GF-D8 (cell line): ENCODE measurements at regions not wholly inside any gene's neighbourhood (a gene's known extent, or its start where the extent isn't known, plus 50 kb on each side); places are given as distances from the start of the nearest gene placed in this dataset.

Experiments used
- DNase-seq: peaks from one replicate; lab custom pipeline; 2025; lab: John Stamatoyannopoulos, UW

DNA sequence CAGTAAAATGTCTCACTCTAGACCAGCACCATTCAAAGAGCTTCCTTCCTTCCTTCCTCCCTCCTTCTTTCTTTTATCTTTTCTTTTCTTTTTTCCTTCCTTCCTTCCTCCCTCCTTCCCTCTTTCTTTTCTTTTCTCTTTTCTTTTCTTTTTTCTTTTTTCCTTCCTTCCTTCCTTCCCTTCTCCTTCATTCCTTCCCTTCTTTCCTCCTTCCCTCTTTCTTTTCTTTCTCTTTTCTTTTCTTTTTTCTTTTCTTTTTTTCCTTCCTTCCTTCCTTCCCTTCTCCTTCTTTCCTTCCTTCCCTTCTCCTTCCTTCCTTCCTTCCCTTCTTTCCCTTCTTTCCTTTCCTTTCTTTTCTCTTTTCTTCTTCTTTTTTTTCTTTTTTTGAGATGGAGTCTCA is 985.1 kb downstream of the DSC3 start:
- DNase-seq = no peak

- no peak for DNase-seq
Observed at GRCh38 chr18:30056528-30056927, 986.0 kb downstream of the DSC3 start.

DNA sequence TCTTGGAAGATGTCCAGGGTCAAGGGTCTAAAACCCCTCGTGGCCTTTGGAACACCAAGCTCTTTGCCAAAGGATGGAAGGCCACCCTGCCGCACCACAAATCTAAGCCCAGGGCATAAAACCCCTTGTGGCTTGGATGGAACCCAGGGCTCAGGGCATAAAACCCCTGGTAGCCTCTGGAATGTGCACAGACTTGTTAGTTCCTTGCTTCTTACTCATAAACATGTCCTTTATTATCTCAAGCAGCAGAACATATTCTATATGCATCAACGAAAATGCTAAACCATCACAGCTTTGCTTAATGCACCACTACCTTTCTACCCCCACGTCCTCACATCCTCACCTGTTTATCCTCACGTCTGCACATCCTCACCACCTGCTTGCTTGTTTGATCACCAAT is 998.0 kb downstream of the DSC3 start:
- no peak for DNase-seq

DNA sequence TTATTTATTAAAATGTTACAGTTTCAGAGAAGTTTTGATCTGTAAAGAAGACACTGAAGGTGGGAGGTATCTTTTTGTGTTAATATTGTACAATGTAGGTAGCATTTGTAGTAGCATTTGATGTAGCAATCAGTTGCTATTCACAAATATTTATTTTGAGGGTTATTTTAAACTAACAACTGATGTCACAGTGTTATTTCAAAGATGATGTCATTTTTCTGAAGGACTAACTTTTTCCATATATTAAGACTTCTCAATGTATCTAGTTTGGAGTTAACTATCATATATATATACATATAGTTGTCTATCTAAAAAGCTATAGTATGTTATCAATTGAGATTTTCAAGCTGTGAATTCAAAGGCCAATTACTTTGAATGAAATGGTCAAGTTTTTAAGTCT is 1003.3 kb downstream of the DSC3 start:
- no peak for DNase-seq

GRCh38 chr18:30034818-30035217 is 1007.7 kb downstream of the DSC3 start:
- DNase-seq = no peak

DNA sequence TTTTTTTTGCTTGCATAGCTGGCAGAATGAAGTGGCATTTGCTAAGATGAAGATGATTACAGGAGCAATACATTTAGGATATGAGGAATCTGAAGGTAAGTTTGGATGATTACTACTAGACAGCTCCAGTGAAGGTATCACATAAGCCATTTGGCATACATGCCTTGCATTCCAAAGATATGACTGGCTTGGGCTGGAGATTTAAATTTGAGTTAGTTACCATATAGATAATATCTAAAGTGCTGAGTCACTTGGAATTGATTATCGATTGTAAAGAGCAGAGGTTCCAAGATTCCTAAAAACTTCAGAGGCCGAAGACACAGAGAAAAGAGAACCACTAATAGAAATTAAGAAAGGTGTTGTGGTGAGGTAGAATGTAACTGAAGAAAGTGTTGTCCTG is 1026.4 kb downstream of the DSC3 start:
- no peak for DNase-seq

- DNase-seq = no peak
Observed at GRCh38 chr18:30004965-30005364, 1037.6 kb downstream of the DSC3 start.

GRCh38 chr18:29982218-29982617 is 1060.3 kb downstream of the DSC3 start:
- no peak for DNase-seq

- no peak for DNase-seq
Observed at GRCh38 chr18:29979881-29980280, 1062.7 kb downstream of the DSC3 start.

DNA sequence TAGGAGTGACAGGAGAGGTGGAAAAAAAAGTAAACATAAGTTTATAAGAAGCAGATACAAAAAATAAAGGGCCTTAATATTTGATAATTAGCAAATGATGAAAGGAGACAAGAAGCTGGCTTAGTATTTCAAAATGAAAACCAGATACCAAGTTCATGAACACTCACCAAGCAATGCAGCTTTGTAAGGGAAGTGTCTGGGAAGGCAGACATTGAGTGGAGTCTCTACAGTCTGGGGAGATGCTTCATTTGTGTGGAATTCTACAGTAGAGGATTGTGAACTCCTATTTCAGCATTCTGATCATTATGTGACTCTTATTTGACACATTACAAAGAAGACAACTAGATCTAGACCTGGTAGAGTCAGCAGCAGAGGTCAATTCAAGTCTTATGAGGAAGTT is 1072.7 kb downstream of the DSC3 start:
- DNase-seq = no peak

- no peak for DNase-seq
Observed at GRCh38 chr18:29962579-29962978, 1080.0 kb downstream of the DSC3 start.

- DNase-seq = no peak
Observed at GRCh38 chr18:29960539-29960938, 1082.0 kb downstream of the DSC3 start.

GRCh38 chr18:29930231-29930630 is 1112.3 kb downstream of the DSC3 start:
- no peak for DNase-seq

- no peak for DNase-seq
Observed at GRCh38 chr18:29928081-29928480, 1114.5 kb downstream of the DSC3 start.

DNA sequence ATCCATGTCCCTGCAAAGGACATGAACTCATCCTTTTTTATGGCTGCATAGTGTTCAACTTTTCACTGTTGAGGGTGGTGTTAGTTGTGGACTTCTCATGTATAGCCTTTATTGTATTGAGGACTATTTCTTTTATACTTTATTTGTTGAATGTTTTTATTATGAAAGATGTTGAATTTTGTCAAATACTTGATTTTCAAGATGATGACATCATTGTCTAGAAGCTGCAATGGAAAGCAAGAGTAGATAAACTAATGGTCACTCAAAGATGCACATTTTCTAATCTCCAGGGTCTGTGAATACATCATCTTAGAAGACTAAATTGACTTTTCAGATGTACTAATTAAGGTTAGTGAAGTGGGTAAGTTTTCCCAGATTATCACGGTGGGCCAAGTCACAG is 1117.0 kb downstream of the DSC3 start:
- DNase-seq = no peak

DNA sequence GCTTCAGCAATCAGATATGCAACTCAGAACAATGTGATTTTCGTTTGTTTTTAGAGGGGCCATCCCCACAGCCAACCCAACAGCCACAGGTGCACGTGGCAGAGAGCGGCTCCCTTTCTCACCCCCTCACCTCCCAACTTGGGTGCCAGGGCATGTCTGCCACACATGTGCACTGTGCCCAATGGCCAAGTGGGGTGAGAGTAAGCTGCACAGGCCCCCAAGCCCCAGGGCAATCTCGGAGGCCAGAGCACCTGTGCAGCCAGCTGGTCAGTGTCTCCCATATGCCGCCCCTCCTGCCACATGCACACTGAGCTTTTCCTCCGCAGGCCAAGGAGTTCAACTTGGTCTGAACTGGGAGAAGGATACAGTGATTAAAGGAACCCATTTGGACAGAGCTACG is 1130.2 kb downstream of the DSC3 start:
- DNase-seq = no peak

- no peak for DNase-seq
Observed at GRCh38 chr18:29892960-29893558, 1149.5 kb downstream of the DSC3 start.

DNA sequence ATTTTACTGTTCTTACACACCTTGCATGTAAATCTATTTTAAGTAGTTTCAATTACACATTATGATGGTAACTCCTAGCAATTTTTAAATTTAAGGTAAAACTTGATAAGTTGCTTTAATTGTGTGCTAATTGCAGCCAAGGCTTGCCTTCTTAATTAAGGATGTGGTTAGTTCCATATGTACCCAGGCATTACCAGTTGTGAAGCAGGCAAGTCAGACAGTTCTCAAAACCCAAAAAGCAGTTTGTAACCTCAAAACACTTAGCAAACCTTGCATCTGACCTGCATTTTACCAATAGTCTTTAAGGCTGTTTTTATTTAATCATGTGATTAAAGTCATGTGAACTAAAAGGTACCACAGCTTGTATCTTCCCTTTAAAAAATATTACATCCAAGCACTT is 1159.4 kb downstream of the DSC3 start:
- DNase-seq = no peak

GRCh38 chr18:29882620-29883019 is 1159.9 kb downstream of the DSC3 start:
- no peak for DNase-seq

DNA sequence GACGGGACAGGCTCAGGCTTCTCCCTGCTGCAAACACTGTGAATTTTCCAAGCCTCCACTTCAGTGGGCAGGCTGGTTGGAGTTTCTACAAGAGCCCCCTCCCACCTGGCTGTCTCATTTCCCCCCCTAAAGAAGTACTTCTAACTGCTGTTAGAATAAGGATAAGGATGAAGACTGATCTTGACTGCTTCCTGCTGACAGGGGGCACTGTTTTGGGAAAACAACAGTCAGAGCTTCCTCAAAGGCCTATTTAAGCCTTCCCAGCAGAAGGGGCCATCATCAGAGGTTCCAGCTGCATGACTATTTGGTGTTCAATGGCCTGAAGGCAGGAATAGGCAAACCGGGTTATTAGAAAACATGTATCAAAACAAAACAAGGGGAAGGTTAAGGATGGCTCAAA is 1162.8 kb downstream of the DSC3 start:
- DNase-seq = no peak

- peak; percentile 22 for DNase-seq
Observed at GRCh38 chr18:29874519-29875098, 1167.9 kb downstream of the DSC3 start.

GRCh38 chr18:29873211-29873610 is 1169.3 kb downstream of the DSC3 start:
- DNase-seq = no peak

DNA sequence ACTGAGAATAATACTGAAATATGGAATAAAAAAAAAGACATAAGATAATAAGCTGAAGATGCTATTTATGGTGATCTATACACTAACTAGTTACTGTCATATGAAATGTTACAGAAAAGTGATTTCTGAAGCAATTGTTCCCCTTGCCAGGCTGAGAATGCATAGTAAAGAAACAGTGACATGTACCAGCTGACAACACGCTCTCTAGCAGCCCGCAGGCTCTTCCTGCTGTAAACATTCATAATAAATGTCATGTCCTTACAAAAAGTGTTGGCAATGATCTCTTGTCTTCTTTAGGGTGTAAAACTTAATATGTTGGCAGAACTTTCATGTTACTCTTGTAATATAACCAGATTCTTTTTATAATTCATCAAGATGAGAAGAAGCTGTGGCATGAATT is 1171.3 kb downstream of the DSC3 start:
- no peak for DNase-seq

GRCh38 chr18:29862824-29863223 is 1179.7 kb downstream of the DSC3 start:
- no peak for DNase-seq
